ENCODE measurements at regions not wholly inside any gene's neighbourhood (a gene's known extent, or its start where the extent isn't known, plus 50 kb on each side); places are given as distances from the start of the nearest gene placed in this dataset.

GRCh38 chr2:14827226-14828023, 194.9 kb downstream of the LRATD1 start:
- ATAC-seq, result no peak
- Histone ChIP-seq H3K27me3 (no peaks in the 10 kb centered on the region), H3K4me3 (no peak overlapping the region), H3K4me1 (no peaks in the 10 kb centered on the region), H3K27ac (no peak overlapping the region), H3K36me3 (no peaks in the 10 kb centered on the region), H3K9me3 (no peaks in the 10 kb centered on the region)
- TF ChIP-seq EP300 (IDR thresholded peaks at IDR 0.05) (no peak), POLR2AphosphoS5 (IDR thresholded peaks at IDR 0.05) (no peak), POLR2A (IDR thresholded peaks at IDR 0.05) (no peak)
- TF ChIP-seq, protein P1, sequence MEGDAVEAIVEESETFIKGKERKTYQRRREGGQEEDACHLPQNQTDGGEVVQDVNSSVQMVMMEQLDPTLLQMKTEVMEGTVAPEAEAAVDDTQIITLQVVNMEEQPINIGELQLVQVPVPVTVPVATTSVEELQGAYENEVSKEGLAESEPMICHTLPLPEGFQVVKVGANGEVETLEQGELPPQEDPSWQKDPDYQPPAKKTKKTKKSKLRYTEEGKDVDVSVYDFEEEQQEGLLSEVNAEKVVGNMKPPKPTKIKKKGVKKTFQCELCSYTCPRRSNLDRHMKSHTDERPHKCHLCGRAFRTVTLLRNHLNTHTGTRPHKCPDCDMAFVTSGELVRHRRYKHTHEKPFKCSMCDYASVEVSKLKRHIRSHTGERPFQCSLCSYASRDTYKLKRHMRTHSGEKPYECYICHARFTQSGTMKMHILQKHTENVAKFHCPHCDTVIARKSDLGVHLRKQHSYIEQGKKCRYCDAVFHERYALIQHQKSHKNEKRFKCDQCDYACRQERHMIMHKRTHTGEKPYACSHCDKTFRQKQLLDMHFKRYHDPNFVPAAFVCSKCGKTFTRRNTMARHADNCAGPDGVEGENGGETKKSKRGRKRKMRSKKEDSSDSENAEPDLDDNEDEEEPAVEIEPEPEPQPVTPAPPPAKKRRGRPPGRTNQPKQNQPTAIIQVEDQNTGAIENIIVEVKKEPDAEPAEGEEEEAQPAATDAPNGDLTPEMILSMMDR (IDR thresholded peaks at IDR 0.05), result no peak
- WGBS, 2 donors (ENCODE audit: low coverage in 1 of 2), result 45 to 88% methylated on average over 2 of the region's 2 CpGs

- Histone ChIP-seq H3K27ac (no peak overlapping the region), H3K36me3 (no peaks in the 10 kb centered on the region), H3K4me1 (no peaks in the 10 kb centered on the region), H3K27me3 (no peaks in the 10 kb centered on the region), H3K4me3 (no peak overlapping the region), H3K9me3 (no peaks in the 10 kb centered on the region)
- ATAC-seq, result no peak
- TF ChIP-seq POLR2AphosphoS5 (IDR thresholded peaks at IDR 0.05) (no peak), EP300 (IDR thresholded peaks at IDR 0.05) (no peak), POLR2A (IDR thresholded peaks at IDR 0.05) (no peak)
- TF ChIP-seq, protein P1 (IDR thresholded peaks at IDR 0.05), result no peak
- 64 to 90% methylated on average over 1 of the region's 1 CpG for WGBS, 2 donors (ENCODE audit: low coverage in 1 of 2)
Observed at GRCh38 chr2:14828223-14828622, 195.7 kb downstream of the LRATD1 start.

DNA sequence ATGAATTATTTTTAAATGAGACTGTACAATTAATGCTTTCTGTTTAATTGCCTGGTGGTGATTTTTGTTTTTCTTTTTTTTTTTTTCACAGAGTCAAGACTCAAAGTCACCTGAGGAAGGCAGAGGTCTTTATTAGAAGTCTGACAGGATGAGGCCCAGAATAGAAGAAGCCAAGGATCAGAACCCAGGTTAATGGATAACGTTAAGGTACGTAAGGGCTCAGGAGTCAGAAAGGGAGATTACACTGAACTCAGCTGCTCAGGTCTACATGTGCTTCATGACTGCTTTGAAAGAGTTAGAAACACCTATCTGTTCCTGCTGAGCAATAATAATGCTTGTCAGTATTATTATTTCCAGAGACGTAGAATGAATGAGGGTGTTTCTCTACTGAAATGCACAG, 196.5 kb downstream of the LRATD1 start:
- Histone ChIP-seq H3K4me3 (no peak overlapping the region), H3K9me3 (no peaks in the 10 kb centered on the region), H3K27me3 (no peaks in the 10 kb centered on the region), H3K4me1 (no peaks in the 10 kb centered on the region), H3K27ac (no peak overlapping the region), H3K36me3 (no peaks in the 10 kb centered on the region)
- TF ChIP-seq POLR2A (IDR thresholded peaks at IDR 0.05), result no peak
- TF ChIP-seq, protein P1 (IDR thresholded peaks at IDR 0.05), result no peak
- no peak for TF ChIP-seq EP300 (IDR thresholded peaks at IDR 0.05)
- no peak for TF ChIP-seq POLR2AphosphoS5 (IDR thresholded peaks at IDR 0.05)
- 94 to 97% methylated on average over 3 of the region's 3 CpGs for WGBS, 2 donors (ENCODE audit: low coverage in 1 of 2)
- ATAC-seq, result no peak

GRCh38 chr2:14831458-14831857, 198.9 kb downstream of the LRATD1 start:
- Histone ChIP-seq H3K4me1 (no peaks in the 10 kb centered on the region), H3K4me3 (no peak overlapping the region), H3K36me3 (no peaks in the 10 kb centered on the region), H3K9me3 (no peaks in the 10 kb centered on the region), H3K27me3 (no peaks in the 10 kb centered on the region), H3K27ac (no peak overlapping the region)
- WGBS, 2 donors (ENCODE audit: low coverage in 1 of 2), result 84% methylated on average over 3 of the region's 3 CpGs
- ATAC-seq, result no peak
- no peak for TF ChIP-seq POLR2AphosphoS5 (IDR thresholded peaks at IDR 0.05)
- TF ChIP-seq, protein P1 (IDR thresholded peaks at IDR 0.05), result peak in 1 of 4 experiments; percentile 22

- no peak for ATAC-seq
- 79 to 100% methylated on average over 2 to 4 of the region's 5 CpGs for WGBS, 2 donors (ENCODE audit: low coverage in 1 of 2)
- Histone ChIP-seq H3K9me3 (peaks cover 0 to 8% (median 0%) of the 10 kb centered on the region in 3 donors), H3K36me3 (no peaks in the 10 kb centered on the region), H3K4me1 (no peaks in the 10 kb centered on the region), H3K27ac (no peak overlapping the region), H3K4me3 (no peak overlapping the region), H3K27me3 (no peaks in the 10 kb centered on the region)
- no peak for TF ChIP-seq POLR2A (IDR thresholded peaks at IDR 0.05)
- TF ChIP-seq, protein P1 (IDR thresholded peaks at IDR 0.05), result no peak
- no peak for TF ChIP-seq EP300 (IDR thresholded peaks at IDR 0.05)
- TF ChIP-seq POLR2AphosphoS5 (IDR thresholded peaks at IDR 0.05), result no peak
Observed at GRCh38 chr2:14843507-14844204, 211.1 kb downstream of the LRATD1 start.
